Right lobe of liver (tissue), 6 donors: ENCODE measurements at regions not wholly inside any gene's neighbourhood (a gene's known extent, or its start where the extent isn't known, plus 50 kb on each side); places are given as distances from the start of the nearest gene placed in this dataset.

ENCODE experiments used
- ATAC-seq, 4 donors: fragments of 200-7000 bp; cut with Tn5 transposase; one replicate each; pipeline ENCODE4 v1.9.1; 2020; ENCODE audit warnings: mild to moderate bottlenecking in 4 of 4, moderate library complexity in 4 of 4
- DNase-seq, 3 donors: peaks; one replicate each; pipeline ENCODE4 v3.0.0-alpha.2; 2020
- H3K27ac ChIP-seq, 3 donors: fragments of 200-600 bp; one replicate each; pipeline ENCODE4 v1.8.0; 2022
- H3K27me3 ChIP-seq, 2 donors: fragments of 200-600 bp; one replicate each; pipeline ENCODE4 v1.8.0; 2022
- H3K36me3 ChIP-seq, 4 donors: fragments of 200-600 bp; sonication (generic) in 1 of 4; one replicate each; pipeline versions ENCODE4 v1.5.1 to v1.8.0; 2017 to 2022; ENCODE audit warnings: control low read depth in 1 of 4
- H3K4me1 ChIP-seq, 4 donors: fragments of 200-600 bp; sonication (generic) in 1 of 4; one replicate each; pipeline versions ENCODE4 v1.5.1 to v1.8.0; 2017 to 2022; ENCODE audit warnings: control low read depth in 1 of 4
- H3K4me3 ChIP-seq, 3 donors: fragments of 200-600 bp; one replicate each; pipeline ENCODE4 v1.8.0; 2022
- H3K9me3 ChIP-seq, 4 donors: fragments of 200-600 bp; sonication (generic) in 1 of 4; one replicate each; pipeline versions ENCODE4 v1.5.1 to v1.8.0; 2017 to 2022; ENCODE audit warnings: control low read depth in 1 of 4
- CTCF ChIP-seq, 4 donors: fragments of 200-600 bp in 3 of 4; fragments of 450-650 bp in 1 of 4; IDR thresholded peaks; one replicate each; pipeline versions ENCODE4 v1.5.1 to v1.8.0; 2016 to 2022; ENCODE audit warnings: antibody characterized with exemption in 4 of 4, mild to moderate bottlenecking in 2 of 4
- POLR2A ChIP-seq: fragments of 450-650 bp; IDR thresholded peaks from one replicate; pipeline ENCODE4 v1.6.1; 2017; ENCODE audit warnings: antibody characterized with exemption, mild to moderate bottlenecking
- WGBS: methylation state at CpG from one replicate; pipeline ENCODE4 v1.1.6; 2018; ENCODE audit warnings: low coverage, low lambda C conversion rate; ENCODE audit not compliant: insufficient coverage; ENCODE audit errors: missing lambda C conversion rate; 5-methylcytosine and 5-hydroxymethylcytosine counted together
- intact Hi-C, 2 donors: fragments of 100-400 bp; cut with DNase I; formaldehyde crosslinking; loops; one replicate each; pipeline versions ENCODE4 v1.11.2 to v1.14.1; 2022
- donor health status: DM: no; HTN: yes; CAD: no.
- donor health status: DM: no; HTN: no; CAD: no.
- donor health status: DM: no; HTN: no; CAD: no.
- donor health status: DM: no; HTN: yes; CAD: no.
- donor health status: DM: no; HTN: yes; CAD: no.

DNA sequence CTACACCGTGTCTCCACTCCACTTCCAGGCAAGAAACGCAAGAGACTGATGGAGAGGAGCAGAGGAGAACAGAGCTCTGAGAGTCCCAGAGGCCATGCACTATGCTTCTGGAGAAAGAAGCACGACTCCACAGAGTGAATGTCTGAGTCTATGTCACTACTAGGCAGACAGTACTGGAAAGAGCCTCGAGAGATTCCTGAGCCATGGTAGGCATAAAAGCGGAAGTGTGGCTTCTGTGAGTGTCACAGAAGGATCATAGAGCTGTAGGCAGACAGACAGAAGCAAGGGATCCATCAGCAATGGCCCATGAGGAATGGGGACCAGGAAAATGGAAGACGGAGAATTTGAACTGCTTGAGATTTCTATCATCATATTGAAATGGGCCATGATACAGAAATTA, 542.6 kb downstream of the ZEB2 start:
- no peak for ATAC-seq
- Histone ChIP-seq H3K36me3 (no peaks in the 10 kb centered on the region), H3K4me3 (no peak overlapping the region), H3K27ac (no peak overlapping the region), H3K27me3 (no peaks in the 10 kb centered on the region), H3K9me3 (no peaks in the 10 kb centered on the region), H3K4me1 (no peaks in the 10 kb centered on the region)
- no peak for DNase-seq
- 88% methylated on average over 6 of the region's 6 CpGs for WGBS
- intact Hi-C loops: no loop called here
- no peak for TF ChIP-seq CTCF (IDR thresholded peaks at IDR 0.05)

GRCh38 chr2:143975216-143975615, 544.7 kb downstream of the ZEB2 start:
- no peak overlapping the region for H3K27ac ChIP-seq
- H3K36me3 ChIP-seq: no peaks in the 10 kb centered on the region
- H3K4me1 ChIP-seq: no peaks in the 10 kb centered on the region
- no peaks in the 10 kb centered on the region for H3K9me3 ChIP-seq
- no peak for DNase-seq
- H3K4me3 ChIP-seq: no peak overlapping the region
- no peaks in the 10 kb centered on the region for H3K27me3 ChIP-seq
- ATAC-seq: no peak
- intact Hi-C loops: no loop called here
- WGBS: 78% methylated on average over 1 of the region's 1 CpG
- TF ChIP-seq POLR2A (no peak), CTCF (IDR thresholded peaks at IDR 0.05) (no peak)

GRCh38 chr2:143974262-143974661, 545.7 kb downstream of the ZEB2 start:
- no peak overlapping the region for H3K27ac ChIP-seq

DNA sequence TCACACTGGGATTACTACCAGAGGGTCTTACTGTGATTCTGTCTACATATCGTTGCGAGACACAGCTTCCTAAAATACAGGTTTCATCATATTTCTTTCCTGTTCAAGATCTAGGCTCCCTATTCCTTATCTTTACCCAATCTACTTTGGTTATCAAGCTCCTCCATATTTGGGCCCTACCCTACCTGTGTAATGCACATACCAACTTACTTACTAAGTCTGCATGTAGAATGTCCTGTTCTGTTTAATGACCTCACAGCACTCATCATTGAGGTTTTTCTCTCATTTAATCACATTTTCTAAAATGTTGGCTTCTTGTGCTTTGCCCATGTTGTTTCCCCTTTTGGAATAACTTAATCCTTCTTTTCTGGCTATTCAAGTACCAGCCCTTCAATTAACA, 551.1 kb downstream of the ZEB2 start:
- intact Hi-C loops: no loop called here
- WGBS: 100% methylated on average over 2 of the region's 2 CpGs
- no peaks in the 10 kb centered on the region for H3K27me3 ChIP-seq
- ATAC-seq (no peak), DNase-seq (no peak)
- no peak overlapping the region for H3K4me3 ChIP-seq
- TF ChIP-seq POLR2A (no peak), CTCF (IDR thresholded peaks at IDR 0.05) (no peak)
- no peaks in the 10 kb centered on the region for H3K36me3 ChIP-seq
- no peaks in the 10 kb centered on the region for H3K9me3 ChIP-seq
- H3K4me1 ChIP-seq: peaks cover 0 to 12% (median 0%) of the 10 kb centered on the region in 4 donors
- H3K27ac ChIP-seq: no peak overlapping the region

More at GRCh38 chr2:143974262-143974661, 545.7 kb downstream of the ZEB2 start:
- DNase-seq: no peak
- Histone ChIP-seq H3K9me3 (no peaks in the 10 kb centered on the region), H3K36me3 (no peaks in the 10 kb centered on the region), H3K4me3 (no peak overlapping the region), H3K27me3 (no peaks in the 10 kb centered on the region), H3K4me1 (no peaks in the 10 kb centered on the region)
- intact Hi-C loops: no loop called here
- 100% methylated on average over 1 of the region's 1 CpG for WGBS
- no peak for TF ChIP-seq CTCF (IDR thresholded peaks at IDR 0.05)
- no peak for TF ChIP-seq POLR2A
- no peak for ATAC-seq

- WGBS: 100% methylated on average over 4 of the region's 4 CpGs
- no peak for TF ChIP-seq POLR2A
- no peak for TF ChIP-seq CTCF (IDR thresholded peaks at IDR 0.05)
- intact Hi-C loops: no loop called here
Observed at GRCh38 chr2:143968360-143968759, 551.6 kb downstream of the ZEB2 start.

More at GRCh38 chr2:143968360-143968759, 551.6 kb downstream of the ZEB2 start:
- no peak overlapping the region for H3K27ac ChIP-seq
- DNase-seq (no peak), ATAC-seq (no peak)
- H3K4me1 ChIP-seq: peaks cover 0 to 12% (median 0%) of the 10 kb centered on the region in 4 donors
- H3K4me3 ChIP-seq: no peak overlapping the region
- no peaks in the 10 kb centered on the region for H3K36me3 ChIP-seq
- H3K27me3 ChIP-seq: no peaks in the 10 kb centered on the region
- no peaks in the 10 kb centered on the region for H3K9me3 ChIP-seq
